NCI-H2196 (cell line): ENCODE measurements at regions not wholly inside any gene's neighbourhood (a gene's known extent, or its start where the extent isn't known, plus 50 kb on each side); places are given as distances from the start of the nearest gene placed in this dataset.

Experiments used
- DNase-seq: peaks from one replicate; lab custom pipeline; 2025; ENCODE audit not compliant: unreplicated experiment; lab: John Stamatoyannopoulos, UW

DNA sequence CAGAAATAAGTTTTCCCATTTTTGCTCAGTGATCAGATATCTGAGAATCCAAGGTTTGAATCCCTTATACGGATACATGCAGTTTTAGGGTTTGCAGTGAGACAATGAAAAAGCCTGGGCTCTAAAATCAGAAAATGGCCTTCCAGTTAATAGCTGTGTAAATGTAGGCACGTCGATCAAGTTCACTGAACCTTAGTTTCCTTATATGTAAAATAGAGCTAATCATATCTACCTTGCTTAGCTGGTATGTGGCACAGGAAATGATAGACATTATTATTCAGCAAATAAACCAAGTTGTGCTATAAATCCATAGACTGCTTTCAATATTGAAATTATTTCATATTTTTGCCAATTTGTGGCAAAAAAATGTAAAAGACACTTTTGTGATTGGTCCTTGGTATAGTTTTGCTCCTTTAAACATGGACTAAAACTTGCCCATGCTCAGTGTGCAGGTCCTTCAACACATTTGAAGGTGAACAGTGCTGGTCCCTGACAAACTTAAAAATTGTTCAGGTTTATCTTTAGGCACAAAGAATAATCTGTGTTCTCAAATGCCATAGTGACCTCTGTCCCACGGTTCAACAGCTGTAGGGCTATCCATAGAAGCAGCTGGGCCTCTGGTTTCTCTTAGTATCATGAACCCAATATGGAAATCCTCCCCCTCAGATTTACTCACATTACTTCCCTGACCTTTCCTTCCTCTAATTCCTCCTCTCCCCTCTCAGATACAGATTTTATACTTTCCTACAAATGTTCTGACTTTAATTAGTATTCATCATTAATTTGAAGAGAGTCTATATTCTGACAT, 51.0 kb downstream of the CCDC54 start:
- DNase-seq = no peak

GRCh38 chr3:107429320-107430181, 52.3 kb downstream of the CCDC54 start:
- no peak for DNase-seq

DNA sequence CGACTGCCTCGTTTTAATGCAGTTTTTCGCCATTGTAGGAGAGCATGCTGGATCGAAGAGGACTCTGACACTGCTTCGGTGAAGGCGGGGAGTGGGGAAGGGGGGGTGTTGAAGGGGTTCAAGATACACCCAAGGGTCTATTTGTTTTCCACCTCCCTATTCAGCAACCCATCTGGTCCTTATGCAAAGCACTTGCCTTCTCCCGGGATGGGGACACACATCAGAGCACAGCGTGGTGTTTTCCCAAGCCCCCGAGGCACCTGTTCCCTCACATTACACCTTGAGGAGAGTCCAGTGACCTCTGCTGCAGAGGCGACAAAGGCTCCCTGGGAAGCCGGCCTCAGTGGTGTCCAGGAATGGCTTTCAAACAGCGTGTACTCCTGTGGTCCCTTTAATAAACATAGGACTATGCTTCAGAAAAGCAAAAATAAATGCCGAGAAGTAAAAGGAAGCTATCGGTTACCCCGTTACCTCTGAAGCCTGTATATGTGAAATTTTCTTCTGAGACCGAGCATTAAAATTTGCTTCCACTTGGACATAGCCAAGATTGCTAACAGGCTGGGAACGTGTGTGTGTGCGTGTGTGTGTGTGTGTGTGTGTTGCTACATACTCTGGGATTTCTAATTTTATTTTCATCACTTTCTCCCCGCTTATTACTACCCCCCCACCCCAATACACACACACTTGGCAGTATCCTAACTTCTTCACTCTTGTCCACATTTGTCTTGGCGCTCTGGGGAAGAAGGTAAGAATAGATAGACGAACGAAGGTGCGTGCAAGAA, 53.2 kb downstream of the CCDC54 start:
- no peak for DNase-seq

DNA sequence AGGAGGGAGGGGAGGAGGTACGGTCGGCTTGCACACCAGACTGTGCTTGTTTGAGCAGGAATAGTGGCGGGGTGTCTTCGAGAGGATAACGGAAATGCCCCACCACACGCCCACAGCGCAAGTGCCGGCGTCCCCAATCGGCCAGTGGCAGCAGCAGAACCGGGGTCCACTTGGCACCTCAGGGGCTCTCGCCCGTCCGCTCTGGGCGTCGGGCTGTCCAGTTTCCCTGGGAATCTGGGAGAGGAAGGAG, 53.7 kb downstream of the CCDC54 start:
- DNase-seq = no peak

- DNase-seq = peak; percentile 29
Observed at GRCh38 chr3:107431246-107432012, 54.2 kb downstream of the CCDC54 start.

GRCh38 chr3:107432013-107432515, 54.8 kb downstream of the CCDC54 start:
- no peak for DNase-seq

DNA sequence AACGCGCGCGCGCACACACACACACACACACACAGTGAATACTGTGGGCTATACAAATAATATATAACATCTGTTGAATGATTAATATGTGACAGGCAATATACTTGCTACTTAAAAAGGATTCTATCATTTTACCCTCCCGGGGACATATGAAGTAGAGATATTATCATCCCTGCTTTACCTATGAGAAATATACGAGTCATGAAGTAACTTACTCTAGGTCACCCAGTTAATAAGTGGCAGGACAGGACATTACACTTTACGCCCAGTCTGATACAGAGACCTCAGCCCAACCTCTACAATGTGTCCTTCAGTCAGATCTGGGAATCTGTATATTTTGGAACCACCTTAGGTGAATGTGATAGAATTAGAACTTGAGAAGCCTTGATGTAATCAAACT, 55.4 kb downstream of the CCDC54 start:
- no peak for DNase-seq

GRCh38 chr3:107436029-107436428, 58.8 kb downstream of the CCDC54 start:
- DNase-seq = no peak

DNA sequence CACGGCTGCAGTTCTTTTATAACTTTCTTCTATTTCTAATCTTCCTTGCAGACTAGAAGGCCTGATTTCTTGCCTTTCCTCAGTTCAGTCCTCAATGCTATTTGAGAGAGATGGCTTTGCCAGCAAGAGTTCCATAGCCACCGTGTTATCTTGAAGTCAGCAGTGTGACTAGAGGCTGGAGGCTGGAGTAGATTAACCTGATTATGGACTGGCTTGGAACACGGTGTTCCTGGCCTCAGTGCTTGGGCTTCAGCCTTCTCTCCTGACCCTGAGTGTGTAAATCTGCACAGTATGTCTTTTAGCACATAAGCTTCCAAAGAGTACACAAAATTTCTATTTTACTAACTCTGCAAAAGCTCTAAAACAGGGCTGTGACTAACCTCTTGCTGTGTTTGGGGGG, 61.4 kb downstream of the CCDC54 start:
- DNase-seq = no peak

DNA sequence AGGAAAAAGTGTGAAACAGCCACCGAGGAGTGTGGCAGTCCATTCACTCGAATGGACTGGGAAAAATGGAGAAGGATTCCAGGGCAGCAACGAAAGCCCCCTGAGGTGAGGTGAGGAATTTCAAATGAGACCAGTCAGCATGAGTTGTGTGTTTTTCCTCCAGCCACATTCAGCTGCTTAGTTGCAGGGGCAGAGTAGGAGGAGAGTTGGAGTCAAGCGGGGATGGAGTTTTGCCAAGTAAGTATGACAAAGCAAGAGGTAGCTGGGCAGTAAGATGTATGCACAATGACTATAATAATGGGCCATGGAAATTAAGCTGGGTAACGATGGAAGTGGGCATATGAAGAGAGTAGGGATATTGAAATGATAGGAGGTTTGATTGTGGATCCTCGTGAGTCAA, 64.4 kb downstream of the CCDC54 start:
- DNase-seq = no peak

- DNase-seq = no peak
Observed at GRCh38 chr3:107443461-107443860, 66.2 kb downstream of the CCDC54 start.

DNA sequence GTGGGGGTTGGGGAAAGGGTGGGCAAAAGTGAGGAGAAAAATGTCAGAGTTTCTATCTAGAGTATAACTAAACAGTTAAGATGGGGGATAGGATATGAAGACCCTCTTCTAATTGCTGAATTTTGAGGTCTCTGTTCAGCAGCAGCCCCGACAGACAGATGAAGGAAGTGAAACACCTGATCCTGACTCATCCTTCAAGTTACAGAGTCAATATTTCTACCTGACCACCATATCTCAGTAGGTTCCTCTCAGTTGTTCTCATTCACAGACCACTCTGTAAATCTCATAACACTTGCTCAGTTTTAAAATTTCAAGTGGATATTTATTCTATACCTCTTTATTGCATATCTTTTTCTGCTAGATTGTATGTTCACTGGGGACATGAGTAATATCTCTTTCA, 69.5 kb downstream of the CCDC54 start:
- no peak for DNase-seq

GRCh38 chr3:107450254-107450893, 72.4 kb upstream of the BBX start:
- DNase-seq = no peak

DNA sequence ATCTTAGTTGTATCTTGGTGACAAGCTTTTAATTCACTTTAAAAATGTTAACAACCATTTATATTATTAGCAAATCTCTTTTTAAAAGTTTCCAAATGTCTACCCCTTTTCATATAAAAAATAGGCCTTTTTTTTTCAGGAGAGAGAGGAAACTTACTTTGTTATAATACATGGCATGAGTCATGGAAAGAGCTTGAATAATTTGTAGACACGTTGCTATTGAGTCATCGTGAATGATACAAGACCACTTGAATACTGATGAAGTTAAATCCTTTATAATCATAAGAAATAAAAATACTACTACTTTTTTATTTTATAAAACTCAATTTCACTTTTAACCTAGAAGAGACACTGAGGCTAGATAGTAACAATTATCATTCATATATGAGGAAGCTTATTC, 70.3 kb upstream of the BBX start:
- DNase-seq = no peak

DNA sequence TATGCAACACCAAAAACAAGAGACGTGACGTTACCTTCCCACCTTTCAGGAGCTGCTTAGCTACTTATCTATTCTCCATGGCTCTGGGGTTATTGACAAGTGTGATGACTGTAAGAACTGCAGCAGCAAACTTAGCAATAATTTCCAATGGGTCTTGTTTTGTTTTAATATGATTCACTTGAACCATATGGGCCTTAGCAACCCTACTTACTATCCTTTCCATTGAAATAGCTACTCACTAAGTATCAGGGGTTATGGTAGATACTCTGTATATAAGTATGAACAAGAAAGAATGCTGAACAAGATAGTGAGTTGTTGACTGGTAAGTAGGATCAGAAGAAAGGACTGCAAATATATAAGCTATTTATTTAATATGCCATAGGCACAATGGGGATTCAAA, 69.3 kb upstream of the BBX start:
- DNase-seq = no peak

DNA sequence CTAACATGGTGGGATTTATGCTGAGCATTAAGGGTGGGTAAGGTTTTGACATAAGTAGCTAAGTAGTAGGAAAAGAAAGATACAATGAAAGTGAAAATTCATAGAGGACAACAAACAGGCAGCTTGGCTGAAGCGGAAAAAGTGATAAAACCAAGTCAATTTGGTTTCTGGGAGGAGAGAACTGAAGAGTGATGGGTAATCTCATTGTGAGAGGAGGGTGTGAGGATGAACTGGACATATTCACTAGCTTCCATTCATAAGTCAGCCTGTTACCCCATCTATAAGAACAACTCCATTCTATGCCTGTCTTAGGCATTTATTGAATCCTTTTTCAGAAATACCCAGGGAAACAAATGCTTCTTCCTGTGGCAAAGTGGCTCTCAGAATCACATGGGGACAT, 67.1 kb upstream of the BBX start:
- no peak for DNase-seq

DNA sequence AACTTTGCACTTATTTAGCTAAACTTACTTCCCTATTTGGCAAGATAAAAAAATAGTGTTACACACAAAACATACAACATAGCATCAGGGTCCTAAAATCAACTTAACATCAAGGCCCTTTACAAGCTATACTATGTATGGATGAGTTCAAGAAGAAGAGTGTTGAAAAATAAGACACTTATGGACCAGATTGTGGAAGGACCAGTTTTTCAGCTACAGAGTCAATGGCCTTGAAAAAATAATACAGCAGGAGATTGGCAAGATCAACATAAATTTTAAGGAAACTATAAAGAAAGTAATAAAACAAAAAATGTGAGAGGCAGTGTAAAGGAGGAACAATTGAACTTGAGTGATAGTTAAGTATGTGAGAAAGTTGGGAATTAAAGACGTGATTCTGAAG, 66.3 kb upstream of the BBX start:
- no peak for DNase-seq

DNA sequence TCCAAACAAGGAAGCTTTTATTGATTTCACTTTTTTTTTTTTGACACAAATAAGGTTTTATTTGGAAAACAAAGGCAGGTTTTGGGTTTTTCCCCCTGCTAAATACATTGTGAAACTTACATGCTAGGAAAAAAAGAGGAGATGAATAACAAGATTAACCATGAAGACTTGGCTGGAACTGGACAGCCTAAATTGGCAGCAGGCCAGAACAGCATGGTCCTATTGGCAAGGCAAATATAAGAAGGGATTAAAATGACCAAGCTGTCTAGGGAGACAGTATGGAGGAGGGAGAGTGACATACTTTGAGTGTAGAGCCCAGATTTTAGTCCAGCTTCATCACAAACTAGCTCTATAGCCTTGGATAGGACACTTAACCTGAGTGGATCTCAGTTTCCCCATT, 63.9 kb upstream of the BBX start:
- no peak for DNase-seq

DNA sequence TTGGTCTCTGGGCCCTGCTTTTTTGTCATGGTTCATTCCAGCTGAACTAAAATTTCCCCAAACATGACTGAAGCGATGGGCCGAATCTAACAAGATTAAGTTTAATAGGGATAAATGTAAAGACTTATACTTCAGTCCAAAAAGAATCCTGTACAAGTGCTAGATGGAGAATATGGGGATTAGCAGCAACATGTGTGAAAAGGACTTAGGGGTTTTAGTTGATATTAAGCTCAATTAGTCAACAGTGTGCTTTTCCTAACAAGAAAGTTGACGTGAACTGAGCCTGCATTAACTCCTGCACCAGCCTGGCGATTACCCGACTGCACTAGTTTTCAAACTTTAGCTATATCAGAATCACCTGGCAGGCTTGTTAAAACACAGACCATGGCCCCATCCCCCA, 61.0 kb upstream of the BBX start:
- no peak for DNase-seq

- DNase-seq = no peak
Observed at GRCh38 chr3:107464037-107464436, 58.7 kb upstream of the BBX start.
